ENCODE measurements at regions not wholly inside any gene's neighbourhood (a gene's known extent, or its start where the extent isn't known, plus 50 kb on each side); places are given as distances from the start of the nearest gene placed in this dataset.

GRCh38 chr9:12221470-12221869 lies 471.7 kb upstream of the TYRP1 start:
- H3K4me2 ChIP-seq (ENCODE audit: insufficient read depth, low read length): no peak overlapping the region
- no peak overlapping the region for H3K4me3 ChIP-seq (ENCODE audit: insufficient read depth, low read length)
- H3K27me3 ChIP-seq (ENCODE audit: insufficient read depth, low read length): no peaks in the 10 kb centered on the region
- H3K4me1 ChIP-seq (ENCODE audit: insufficient read depth, low read length): no peaks in the 10 kb centered on the region
- no peak overlapping the region for H2AFZ ChIP-seq (ENCODE audit: low read length)
- H4K20me1 ChIP-seq (ENCODE audit: insufficient read depth, low read length): no peaks in the 10 kb centered on the region
- TF ChIP-seq CTCF (IDR thresholded peaks at IDR 0.05; ENCODE audit: extremely low read depth, low read depth, low read length): no peak
- H3K79me2 ChIP-seq (ENCODE audit: insufficient read depth, low read length): no peaks in the 10 kb centered on the region
- no peaks in the 10 kb centered on the region for H3K9me3 ChIP-seq (ENCODE audit: low read depth, low read length)
- H3K36me3 ChIP-seq (ENCODE audit: insufficient read depth, low read length): no peaks in the 10 kb centered on the region
- DNase-seq (ENCODE audit: insufficient read length, low spot score, missing footprints): no peak
- H3K27ac ChIP-seq (ENCODE audit: low read depth, low read length): no peak overlapping the region

- no peak overlapping the region for H2AFZ ChIP-seq (ENCODE audit: low read length)
Measured at GRCh38 chr9:12224449-12224848, 468.7 kb upstream of the TYRP1 start.

GRCh38 chr9:12230708-12231107 lies 462.5 kb upstream of the TYRP1 start:
- no peak overlapping the region for H2AFZ ChIP-seq (ENCODE audit: low read length)
- no peaks in the 10 kb centered on the region for H3K27me3 ChIP-seq (ENCODE audit: insufficient read depth, low read length)
- H4K20me1 ChIP-seq (ENCODE audit: insufficient read depth, low read length): no peaks in the 10 kb centered on the region
- H3K36me3 ChIP-seq (ENCODE audit: insufficient read depth, low read length): no peaks in the 10 kb centered on the region
- no peak overlapping the region for H3K4me3 ChIP-seq (ENCODE audit: insufficient read depth, low read length)
- no peak for TF ChIP-seq CTCF (IDR thresholded peaks at IDR 0.05; ENCODE audit: extremely low read depth, low read depth, low read length)
- no peak overlapping the region for H3K27ac ChIP-seq (ENCODE audit: low read depth, low read length)
- no peak overlapping the region for H3K4me2 ChIP-seq (ENCODE audit: insufficient read depth, low read length)
- no peaks in the 10 kb centered on the region for H3K9me3 ChIP-seq (ENCODE audit: low read depth, low read length)
- H3K4me1 ChIP-seq (ENCODE audit: insufficient read depth, low read length): no peaks in the 10 kb centered on the region
- no peaks in the 10 kb centered on the region for H3K79me2 ChIP-seq (ENCODE audit: insufficient read depth, low read length)
- no peak for DNase-seq (ENCODE audit: insufficient read length, low spot score, missing footprints)

More at GRCh38 chr9:12224449-12224848, 468.7 kb upstream of the TYRP1 start:
- no peaks in the 10 kb centered on the region for H3K79me2 ChIP-seq (ENCODE audit: insufficient read depth, low read length)
- H3K27me3 ChIP-seq (ENCODE audit: insufficient read depth, low read length): no peaks in the 10 kb centered on the region
- H3K4me2 ChIP-seq (ENCODE audit: insufficient read depth, low read length): no peak overlapping the region
- TF ChIP-seq CTCF (IDR thresholded peaks at IDR 0.05; ENCODE audit: extremely low read depth, low read depth, low read length): no peak
- H3K9me3 ChIP-seq (ENCODE audit: low read depth, low read length): no peaks in the 10 kb centered on the region
- H3K36me3 ChIP-seq (ENCODE audit: insufficient read depth, low read length): no peaks in the 10 kb centered on the region
- no peak overlapping the region for H3K4me3 ChIP-seq (ENCODE audit: insufficient read depth, low read length)
- H4K20me1 ChIP-seq (ENCODE audit: insufficient read depth, low read length): no peaks in the 10 kb centered on the region
- no peaks in the 10 kb centered on the region for H3K4me1 ChIP-seq (ENCODE audit: insufficient read depth, low read length)
- H3K27ac ChIP-seq (ENCODE audit: low read depth, low read length): no peak overlapping the region
- DNase-seq (ENCODE audit: insufficient read length, low spot score, missing footprints): no peak

GRCh38 chr9:12231832-12232231 lies 461.4 kb upstream of the TYRP1 start:
- Histone ChIP-seq H4K20me1 (ENCODE audit: insufficient read depth, low read length) (no peaks in the 10 kb centered on the region), H3K4me3 (ENCODE audit: insufficient read depth, low read length) (no peak overlapping the region), H3K27me3 (ENCODE audit: insufficient read depth, low read length) (no peaks in the 10 kb centered on the region), H3K4me1 (ENCODE audit: insufficient read depth, low read length) (no peaks in the 10 kb centered on the region), H3K4me2 (ENCODE audit: insufficient read depth, low read length) (no peak overlapping the region), H2AFZ (ENCODE audit: low read length) (no peak overlapping the region), H3K9me3 (ENCODE audit: low read depth, low read length) (no peaks in the 10 kb centered on the region), H3K36me3 (ENCODE audit: insufficient read depth, low read length) (no peaks in the 10 kb centered on the region), H3K79me2 (ENCODE audit: insufficient read depth, low read length) (no peaks in the 10 kb centered on the region), H3K27ac (ENCODE audit: low read depth, low read length) (no peak overlapping the region)
- no peak for DNase-seq (ENCODE audit: insufficient read length, low spot score, missing footprints)
- no peak for TF ChIP-seq CTCF (IDR thresholded peaks at IDR 0.05; ENCODE audit: extremely low read depth, low read depth, low read length)

Data from osteoblast (primary cell).